DMS79 treated with DMSO at 0.1 percent for 48 hours (cell line): ENCODE measurements at regions not wholly inside any gene's neighbourhood (a gene's known extent, or its start where the extent isn't known, plus 50 kb on each side); places are given as distances from the start of the nearest gene placed in this dataset.

Source experiments
- DNase-seq: peaks from one replicate; lab custom pipeline; 2025; lab: John Stamatoyannopoulos, UW

- peak; percentile 49 for DNase-seq
Measured at GRCh38 chr15:77821188-77821958, 188.7 kb upstream of the LINGO1 start.

GRCh38 chr15:77819851-77820728, 187.4 kb upstream of the LINGO1 start:
- DNase-seq, result no peak

GRCh38 chr15:77819048-77819850, 186.5 kb upstream of the LINGO1 start:
- DNase-seq, result no peak

GRCh38 chr15:77818484-77819047, 185.9 kb upstream of the LINGO1 start:
- no peak for DNase-seq

- DNase-seq, result no peak
Measured at GRCh38 chr15:77817434-77817833, 184.7 kb upstream of the LINGO1 start.

- DNase-seq, result no peak
Measured at GRCh38 chr15:77816983-77817382, 184.3 kb upstream of the LINGO1 start.

GRCh38 chr15:77815015-77815414, 182.3 kb upstream of the LINGO1 start:
- DNase-seq, result no peak

GRCh38 chr15:77812664-77813063, 180.0 kb upstream of the LINGO1 start:
- DNase-seq, result no peak

GRCh38 chr15:77811270-77811669, 178.6 kb upstream of the LINGO1 start:
- DNase-seq, result no peak

- DNase-seq, result no peak
Measured at GRCh38 chr15:77810130-77810571, 177.4 kb upstream of the LINGO1 start.

GRCh38 chr15:77808581-77809177, 176.0 kb upstream of the LINGO1 start:
- no peak for DNase-seq

- DNase-seq, result no peak
Measured at GRCh38 chr15:77808075-77808474, 175.4 kb upstream of the LINGO1 start.

- no peak for DNase-seq
Measured at GRCh38 chr15:77807611-77808010, 174.9 kb upstream of the LINGO1 start.

GRCh38 chr15:77807115-77807514, 174.4 kb upstream of the LINGO1 start:
- no peak for DNase-seq

GRCh38 chr15:77804210-77804609, 171.5 kb upstream of the LINGO1 start:
- no peak for DNase-seq

- no peak for DNase-seq
Measured at GRCh38 chr15:77803487-77803886, 170.8 kb upstream of the LINGO1 start.

GRCh38 chr15:77800305-77800704, 167.6 kb upstream of the LINGO1 start:
- no peak for DNase-seq

GRCh38 chr15:77798847-77799246, 166.1 kb upstream of the LINGO1 start:
- DNase-seq, result no peak

GRCh38 chr15:77798151-77798835, 165.6 kb upstream of the LINGO1 start:
- DNase-seq, result peak; percentile 31

GRCh38 chr15:77797270-77797669, 164.6 kb upstream of the LINGO1 start:
- peak; percentile 44 for DNase-seq
